ENCODE measurements at regions not wholly inside any gene's neighbourhood (a gene's known extent, or its start where the extent isn't known, plus 50 kb on each side); places are given as distances from the start of the nearest gene placed in this dataset.

DNA sequence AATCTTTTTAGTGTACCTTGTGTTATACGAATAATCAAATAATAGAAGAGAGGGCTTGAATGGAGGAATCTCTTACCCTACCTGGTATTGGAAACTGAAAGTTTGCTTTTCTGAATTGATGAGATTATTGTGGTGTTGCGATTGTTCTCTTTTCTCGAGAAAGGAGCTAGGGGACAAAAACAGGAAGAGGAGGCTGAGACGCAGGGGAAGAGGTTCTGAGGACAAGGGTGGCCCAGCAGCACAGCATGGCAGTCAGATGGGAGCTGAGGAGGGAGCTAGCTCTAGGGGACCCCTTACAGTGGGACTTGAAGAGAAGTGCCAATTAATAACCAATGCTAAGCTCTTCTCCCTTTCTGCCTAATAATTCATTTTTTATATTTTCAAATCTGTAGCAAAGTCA is 183.3 kb upstream of the DMAC1 start:
- Histone ChIP-seq H3K27ac (no peak overlapping the region), H3K36me3 (no peaks in the 10 kb centered on the region)
- no peak for DNase-seq

DNA sequence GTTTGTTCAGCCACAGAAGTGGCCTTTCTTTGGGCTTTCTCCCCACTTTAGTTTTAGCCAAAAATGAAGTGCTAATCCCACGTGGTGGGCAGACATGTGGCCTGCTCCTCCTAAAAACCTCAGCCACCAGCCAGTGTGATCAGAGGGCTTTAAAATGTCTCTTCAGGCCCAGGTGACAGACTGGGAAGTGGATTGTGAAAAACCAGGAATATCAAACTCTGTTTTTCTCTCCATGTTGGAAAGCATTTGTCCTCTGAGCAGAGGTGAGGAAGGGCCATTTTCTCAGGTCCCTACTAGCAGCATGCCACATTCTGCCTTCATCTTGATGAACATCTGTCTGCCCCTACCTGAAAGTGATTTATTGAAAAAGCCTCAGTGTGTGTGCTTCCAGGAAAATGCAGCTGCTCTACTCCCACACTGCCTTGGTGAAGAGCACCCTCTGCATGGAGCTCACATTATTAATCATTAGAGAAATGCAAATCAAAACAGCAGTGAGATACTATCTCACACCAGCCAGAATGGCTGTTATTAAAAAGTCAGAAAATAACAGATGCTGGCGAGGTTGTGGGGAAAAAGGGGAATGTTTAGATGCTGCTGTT is 181.2 kb upstream of the DMAC1 start:
- TF ChIP-seq, protein P1, sequence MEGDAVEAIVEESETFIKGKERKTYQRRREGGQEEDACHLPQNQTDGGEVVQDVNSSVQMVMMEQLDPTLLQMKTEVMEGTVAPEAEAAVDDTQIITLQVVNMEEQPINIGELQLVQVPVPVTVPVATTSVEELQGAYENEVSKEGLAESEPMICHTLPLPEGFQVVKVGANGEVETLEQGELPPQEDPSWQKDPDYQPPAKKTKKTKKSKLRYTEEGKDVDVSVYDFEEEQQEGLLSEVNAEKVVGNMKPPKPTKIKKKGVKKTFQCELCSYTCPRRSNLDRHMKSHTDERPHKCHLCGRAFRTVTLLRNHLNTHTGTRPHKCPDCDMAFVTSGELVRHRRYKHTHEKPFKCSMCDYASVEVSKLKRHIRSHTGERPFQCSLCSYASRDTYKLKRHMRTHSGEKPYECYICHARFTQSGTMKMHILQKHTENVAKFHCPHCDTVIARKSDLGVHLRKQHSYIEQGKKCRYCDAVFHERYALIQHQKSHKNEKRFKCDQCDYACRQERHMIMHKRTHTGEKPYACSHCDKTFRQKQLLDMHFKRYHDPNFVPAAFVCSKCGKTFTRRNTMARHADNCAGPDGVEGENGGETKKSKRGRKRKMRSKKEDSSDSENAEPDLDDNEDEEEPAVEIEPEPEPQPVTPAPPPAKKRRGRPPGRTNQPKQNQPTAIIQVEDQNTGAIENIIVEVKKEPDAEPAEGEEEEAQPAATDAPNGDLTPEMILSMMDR (IDR thresholded peaks at IDR 0.05), result no peak
- TF ChIP-seq EP300 (IDR thresholded peaks at IDR 0.05) (no peak), POLR2A (IDR thresholded peaks at IDR 0.05) (no peak), POLR2AphosphoS5 (IDR thresholded peaks at IDR 0.05) (no peak)
- Histone ChIP-seq H3K9me3 (no peaks in the 10 kb centered on the region), H3K4me1 (peaks cover 0 to 9% (median 3%) of the 10 kb centered on the region in 4 donors), H3K4me3 (no peak overlapping the region), H3K27ac (no peak overlapping the region), H3K27me3 (no peaks in the 10 kb centered on the region), H3K36me3 (no peaks in the 10 kb centered on the region)
- WGBS, 5 donors, result 75 to 85% (median 77%) methylated on average over 2 of the region's 2 CpGs
- no peak for DNase-seq
- intact Hi-C loops (cut with DNase I; ENCODE audit: low total_unique reads), result no loop called here

More for the DNA sequence above, 183.3 kb upstream of the DMAC1 start:
- Histone ChIP-seq H3K4me1 (peaks cover 0 to 4% (median 1%) of the 10 kb centered on the region in 4 donors), H3K4me3 (no peak overlapping the region), H3K9me3 (no peaks in the 10 kb centered on the region), H3K27me3 (no peaks in the 10 kb centered on the region)
- TF ChIP-seq POLR2AphosphoS5 (IDR thresholded peaks at IDR 0.05) (no peak), EP300 (IDR thresholded peaks at IDR 0.05) (no peak), POLR2A (IDR thresholded peaks at IDR 0.05) (no peak)
- TF ChIP-seq, protein P1 (IDR thresholded peaks at IDR 0.05), result no peak
- intact Hi-C loops (cut with DNase I; ENCODE audit: low total_unique reads), result no loop called here
- WGBS, 5 donors, result 30 to 57% (median 42%) methylated on average over 4 of the region's 4 CpGs

DNA sequence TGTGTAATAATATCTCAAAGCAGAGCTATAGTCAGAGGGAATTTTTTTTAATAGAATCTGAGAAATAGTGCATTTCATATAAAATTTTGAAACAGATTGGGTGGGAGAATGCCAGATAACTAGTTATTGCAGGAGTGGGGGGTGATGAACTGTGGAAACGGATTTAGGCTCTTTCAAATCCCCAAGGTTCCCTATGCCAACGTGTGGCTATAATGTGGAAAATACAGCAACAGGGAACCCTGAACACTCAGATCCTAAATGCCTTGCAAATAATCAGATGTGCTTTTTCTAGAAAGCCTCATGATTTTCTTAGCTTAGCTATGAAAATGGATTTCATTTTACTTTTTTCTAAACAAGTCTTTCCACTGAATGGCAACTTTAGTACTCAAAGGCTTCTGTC is 180.5 kb upstream of the DMAC1 start:
- Histone ChIP-seq H3K27ac (no peak overlapping the region), H3K4me3 (no peak overlapping the region), H3K4me1 (peaks cover 0 to 13% (median 3%) of the 10 kb centered on the region in 4 donors), H3K27me3 (no peaks in the 10 kb centered on the region), H3K36me3 (no peaks in the 10 kb centered on the region), H3K9me3 (no peaks in the 10 kb centered on the region)
- TF ChIP-seq EP300 (IDR thresholded peaks at IDR 0.05) (no peak), POLR2A (IDR thresholded peaks at IDR 0.05) (no peak), POLR2AphosphoS5 (IDR thresholded peaks at IDR 0.05) (no peak)
- TF ChIP-seq, protein P1 (IDR thresholded peaks at IDR 0.05), result no peak
- DNase-seq, result no peak
- intact Hi-C loops (cut with DNase I; ENCODE audit: low total_unique reads), result no loop called here
- WGBS, 5 donors, result 76 to 92% (median 90%) methylated on average over 2 of the region's 2 CpGs

- Histone ChIP-seq H3K9me3 (no peaks in the 10 kb centered on the region), H3K4me3 (no peak overlapping the region), H3K36me3 (no peaks in the 10 kb centered on the region), H3K27ac (no peak overlapping the region), H3K4me1 (peaks cover 0 to 17% (median 5%) of the 10 kb centered on the region in 4 donors), H3K27me3 (no peaks in the 10 kb centered on the region)
- intact Hi-C loops (cut with DNase I; ENCODE audit: low total_unique reads), result no loop called here
- TF ChIP-seq POLR2A (IDR thresholded peaks at IDR 0.05), result no peak
- no peak for TF ChIP-seq POLR2AphosphoS5 (IDR thresholded peaks at IDR 0.05)
- TF ChIP-seq EP300 (IDR thresholded peaks at IDR 0.05), result no peak
- TF ChIP-seq, protein P1 (IDR thresholded peaks at IDR 0.05), result no peak
- DNase-seq, result no peak
- 43 to 68% (median 51%) methylated on average over 5 of the region's 5 CpGs for WGBS, 5 donors
These were observed 180.0 kb upstream of the DMAC1 start for GRCh38 chr9:7979611-7980010.
